CD8-positive, alpha-beta memory T cell (primary cell): ENCODE measurements at regions not wholly inside any gene's neighbourhood (a gene's known extent, or its start where the extent isn't known, plus 50 kb on each side); places are given as distances from the start of the nearest gene placed in this dataset.
"Not testable (repeated sequence)": the region's sequence is repeated elsewhere in the genome, so short reads cannot be mapped to it uniquely, and the experiment has no call there.

Experiments used
- CTCF ChIA-PET: fragments of 350-600 bp; sonication (Branson Sonifier 250); formaldehyde crosslinking; loops from one replicate; lab custom pipeline; 2021; ENCODE audit warnings: antibody characterized with exemption; lab: Charles Lee
- POLR2A ChIA-PET: fragments of 350-600 bp; sonication (Branson Sonifier 250); formaldehyde crosslinking; loops from one replicate; lab custom pipeline; 2021; ENCODE audit warnings: antibody characterized with exemption; lab: Charles Lee
- DNase-seq, 5 donors: peaks; one replicate each; pipeline versions ENCODE4 v3.0.0 to v3.0.0-alpha.2; 2020 to 2022; ENCODE audit warnings: mixed read lengths in 1 of 5
- H3K27ac ChIP-seq: one replicate; pipeline ENCODE4 v1.7.0; 2013; ENCODE audit warnings: low read depth, mild to moderate bottlenecking, low read length, moderate library complexity
- H3K27me3 ChIP-seq: 2 replicates; pipeline ENCODE4 v1.7.0; 2013; ENCODE audit warnings: low read length, mild to moderate bottlenecking; ENCODE audit not compliant: insufficient read depth, poor library complexity, severe bottlenecking
- H3K36me3 ChIP-seq: 2 replicates; pipeline ENCODE4 v1.7.0; 2013; ENCODE audit warnings: mild to moderate bottlenecking, low read length, moderate library complexity; ENCODE audit not compliant: insufficient read depth
- H3K4me1 ChIP-seq: 2 replicates; pipeline ENCODE4 v1.7.0; 2013; ENCODE audit warnings: mild to moderate bottlenecking, low read length, moderate library complexity; ENCODE audit not compliant: insufficient read depth
- H3K4me3 ChIP-seq: 2 replicates; pipeline ENCODE4 v1.7.0; 2013; ENCODE audit warnings: mild to moderate bottlenecking, low read length
- H3K9me3 ChIP-seq: 2 replicates; pipeline ENCODE4 v1.7.0; 2013; ENCODE audit warnings: mild to moderate bottlenecking, low read length
- H3K27ac Mint-ChIP-seq, 8 donors: one replicate each; pipeline ENCODE4 v1.8.0; 2020 to 2021; ENCODE audit warnings: mixed read lengths in 8 of 8, mild to moderate bottlenecking in 6 of 8, inconsistent platforms in 3 of 8, moderate library complexity in 3 of 8
- H3K27me3 Mint-ChIP-seq, 2 donors: one replicate each; pipeline ENCODE4 v1.8.0; 2020 to 2021; ENCODE audit warnings: mixed read lengths in 2 of 2, mild to moderate bottlenecking in 1 of 2, moderate library complexity in 1 of 2
- H3K36me3 Mint-ChIP-seq, 3 donors: one replicate each; pipeline ENCODE4 v1.8.0; 2020 to 2021; ENCODE audit warnings: mixed read lengths in 3 of 3, inconsistent platforms in 1 of 3, mild to moderate bottlenecking in 1 of 3
- H3K4me1 Mint-ChIP-seq, 3 donors: one replicate each; pipeline ENCODE4 v1.8.0; 2020 to 2021; ENCODE audit warnings: mixed read lengths in 3 of 3, inconsistent platforms in 1 of 3, mild to moderate bottlenecking in 1 of 3
- H3K4me3 Mint-ChIP-seq, 7 donors: one replicate each; pipeline ENCODE4 v1.8.0; 2020 to 2021; ENCODE audit warnings: mixed read lengths in 7 of 7, mild to moderate bottlenecking in 6 of 7, moderate library complexity in 4 of 7, inconsistent platforms in 2 of 7
- H3K9me3 Mint-ChIP-seq, 5 donors: one replicate each; pipeline ENCODE4 v1.8.0; 2020 to 2022; ENCODE audit warnings: mixed read lengths in 5 of 5, mild to moderate bottlenecking in 3 of 5, moderate library complexity in 2 of 5, inconsistent platforms in 1 of 5

- H3K27me3 ChIP-seq = no peaks in the 10 kb centered on the region
- no peaks in the 10 kb centered on the region for H3K4me1 ChIP-seq
- H3K36me3 ChIP-seq = no peaks in the 10 kb centered on the region
- H3K36me3 Mint-ChIP-seq = no peaks in the 10 kb centered on the region
- no peak overlapping the region for H3K4me3 Mint-ChIP-seq
- H3K27me3 Mint-ChIP-seq = no peaks in the 10 kb centered on the region
- ChIA-PET POLR2A (no interaction called here), CTCF (no interaction called here)
- no peaks in the 10 kb centered on the region for H3K4me1 Mint-ChIP-seq
- no peak overlapping the region for H3K27ac ChIP-seq
- H3K9me3 ChIP-seq = no peaks in the 10 kb centered on the region
- H3K4me3 ChIP-seq = no peak overlapping the region
- no peak for DNase-seq
- H3K9me3 Mint-ChIP-seq = peaks cover 3 to 24% (median 20%) of the 10 kb centered on the region in 5 donors
- no peak overlapping the region for H3K27ac Mint-ChIP-seq
These were observed 1419.8 kb downstream of the ADGRL3 start for GRCh38 chr4:62619971-62620370.

- Histone ChIP-seq H3K36me3 (no peaks in the 10 kb centered on the region), H3K27ac (no peak overlapping the region), H3K4me1 (no peaks in the 10 kb centered on the region), H3K27me3 (no peaks in the 10 kb centered on the region), H3K4me3 (no peak overlapping the region), H3K9me3 (no peaks in the 10 kb centered on the region)
- Mint-ChIP-seq H3K27me3 (no peaks in the 10 kb centered on the region), H3K4me1 (no peaks in the 10 kb centered on the region), H3K9me3 (peaks cover 6 to 26% (median 20%) of the 10 kb centered on the region in 5 donors), H3K4me3 (no peak overlapping the region), H3K36me3 (no peaks in the 10 kb centered on the region), H3K27ac (no peak overlapping the region)
- ChIA-PET POLR2A (no interaction called here), CTCF (no interaction called here)
- DNase-seq = no peak
These were observed 1417.9 kb downstream of the ADGRL3 start for GRCh38 chr4:62618042-62618441.

GRCh38 chr4:62601737-62602136, 1401.6 kb downstream of the ADGRL3 start:
- Histone ChIP-seq H3K4me1 (no peaks in the 10 kb centered on the region), H3K9me3 (no peaks in the 10 kb centered on the region), H3K27ac (no peak overlapping the region), H3K27me3 (no peaks in the 10 kb centered on the region), H3K4me3 (no peak overlapping the region), H3K36me3 (no peaks in the 10 kb centered on the region)
- Mint-ChIP-seq H3K4me1 (no peaks in the 10 kb centered on the region), H3K36me3 (no peaks in the 10 kb centered on the region), H3K27ac (no peak overlapping the region), H3K27me3 (no peaks in the 10 kb centered on the region), H3K9me3 (peaks cover 3 to 9% (median 5%) of the 10 kb centered on the region in 5 donors), H3K4me3 (no peak overlapping the region)
- CTCF ChIA-PET = no interaction called here
- POLR2A ChIA-PET = no interaction called here
- no peak for DNase-seq

- H3K4me3 ChIP-seq, H3K27me3 ChIP-seq, H3K4me1 Mint-ChIP-seq, DNase-seq, H3K4me1 ChIP-seq, CTCF ChIA-PET, H3K36me3 Mint-ChIP-seq, H3K27ac ChIP-seq, POLR2A ChIA-PET, H3K36me3 ChIP-seq, H3K4me3 Mint-ChIP-seq, H3K9me3 ChIP-seq, H3K27ac Mint-ChIP-seq, H3K27me3 Mint-ChIP-seq: not testable (repeated sequence)
- H3K9me3 Mint-ChIP-seq = peaks cover 4 to 31% (median 5%) of the 10 kb centered on the region in 5 donors
These were observed 1395.1 kb downstream of the ADGRL3 start for GRCh38 chr4:62595265-62595664.

- POLR2A ChIA-PET = no interaction called here
- no peaks in the 10 kb centered on the region for H3K36me3 ChIP-seq
- no peak overlapping the region for H3K27ac Mint-ChIP-seq
- H3K9me3 Mint-ChIP-seq = peaks cover 5 to 32% (median 14%) of the 10 kb centered on the region in 5 donors
- DNase-seq = no peak
- no peak overlapping the region for H3K27ac ChIP-seq
- H3K4me3 ChIP-seq = no peak overlapping the region
- H3K4me1 Mint-ChIP-seq = no peaks in the 10 kb centered on the region
- H3K36me3 Mint-ChIP-seq = no peaks in the 10 kb centered on the region
- no peaks in the 10 kb centered on the region for H3K9me3 ChIP-seq
- H3K4me1 ChIP-seq = no peaks in the 10 kb centered on the region
- no peak overlapping the region for H3K4me3 Mint-ChIP-seq
- H3K27me3 ChIP-seq = no peaks in the 10 kb centered on the region
- CTCF ChIA-PET = no interaction called here
- no peaks in the 10 kb centered on the region for H3K27me3 Mint-ChIP-seq
These were observed 1391.6 kb downstream of the ADGRL3 start for GRCh38 chr4:62591756-62592155.

GRCh38 chr4:62588671-62589070, 1388.5 kb downstream of the ADGRL3 start:
- Histone ChIP-seq H3K27me3 (no peaks in the 10 kb centered on the region), H3K27ac (no peak overlapping the region), H3K4me1 (no peaks in the 10 kb centered on the region), H3K36me3 (no peaks in the 10 kb centered on the region), H3K9me3 (no peaks in the 10 kb centered on the region), H3K4me3 (no peak overlapping the region)
- no peak overlapping the region for H3K4me3 Mint-ChIP-seq
- no peaks in the 10 kb centered on the region for H3K4me1 Mint-ChIP-seq
- CTCF ChIA-PET = no interaction called here
- H3K27ac Mint-ChIP-seq = no peak overlapping the region
- H3K9me3 Mint-ChIP-seq = peaks cover 6 to 23% (median 18%) of the 10 kb centered on the region in 5 donors
- no peaks in the 10 kb centered on the region for H3K36me3 Mint-ChIP-seq
- POLR2A ChIA-PET = no interaction called here
- no peak for DNase-seq
- H3K27me3 Mint-ChIP-seq = no peaks in the 10 kb centered on the region

- H3K27ac ChIP-seq = no peak overlapping the region
- ChIA-PET CTCF (no interaction called here), POLR2A (no interaction called here)
- H3K36me3 ChIP-seq = no peaks in the 10 kb centered on the region
- no peak for DNase-seq
- H3K36me3 Mint-ChIP-seq = no peaks in the 10 kb centered on the region
- H3K4me1 ChIP-seq = no peaks in the 10 kb centered on the region
- peaks cover 10 to 29% (median 18%) of the 10 kb centered on the region in 5 donors for H3K9me3 Mint-ChIP-seq
- no peaks in the 10 kb centered on the region for H3K27me3 Mint-ChIP-seq
- no peaks in the 10 kb centered on the region for H3K9me3 ChIP-seq
- no peaks in the 10 kb centered on the region for H3K27me3 ChIP-seq
- H3K4me3 ChIP-seq = no peak overlapping the region
- H3K4me1 Mint-ChIP-seq = no peaks in the 10 kb centered on the region
- H3K27ac Mint-ChIP-seq = no peak overlapping the region
- no peak overlapping the region for H3K4me3 Mint-ChIP-seq
These were observed 1371.4 kb downstream of the ADGRL3 start for GRCh38 chr4:62571494-62571893.

- no peaks in the 10 kb centered on the region for H3K4me1 Mint-ChIP-seq
- peaks cover 4 to 36% (median 16%) of the 10 kb centered on the region in 5 donors for H3K9me3 Mint-ChIP-seq
- Histone ChIP-seq H3K9me3 (no peaks in the 10 kb centered on the region), H3K4me1 (no peaks in the 10 kb centered on the region), H3K27ac (no peak overlapping the region), H3K27me3 (no peaks in the 10 kb centered on the region), H3K4me3 (no peak overlapping the region), H3K36me3 (no peaks in the 10 kb centered on the region)
- H3K27me3 Mint-ChIP-seq = no peaks in the 10 kb centered on the region
- CTCF ChIA-PET = no interaction called here
- H3K36me3 Mint-ChIP-seq = no peaks in the 10 kb centered on the region
- POLR2A ChIA-PET = no interaction called here
- no peak overlapping the region for H3K27ac Mint-ChIP-seq
- DNase-seq = no peak
- H3K4me3 Mint-ChIP-seq = no peak overlapping the region
These were observed 1360.7 kb downstream of the ADGRL3 start for GRCh38 chr4:62560858-62561257.

- no peaks in the 10 kb centered on the region for H3K27me3 Mint-ChIP-seq
- ChIA-PET POLR2A (no interaction called here), CTCF (interaction anchor here (0.7 kb wide), 1 partner anchor 462 kb away, joined by 3 read pairs; no protein-coding TSS in a partner anchor)
- H3K27ac Mint-ChIP-seq = no peak overlapping the region
- peaks cover 3 to 44% (median 16%) of the 10 kb centered on the region in 5 donors for H3K9me3 Mint-ChIP-seq
- Histone ChIP-seq H3K9me3 (no peaks in the 10 kb centered on the region), H3K4me3 (no peak overlapping the region), H3K36me3 (no peaks in the 10 kb centered on the region), H3K27ac (no peak overlapping the region), H3K4me1 (no peaks in the 10 kb centered on the region), H3K27me3 (no peaks in the 10 kb centered on the region)
- H3K4me1 Mint-ChIP-seq = no peaks in the 10 kb centered on the region
- no peaks in the 10 kb centered on the region for H3K36me3 Mint-ChIP-seq
- H3K4me3 Mint-ChIP-seq = no peak overlapping the region
- no peak for DNase-seq
These were observed 1350.0 kb downstream of the ADGRL3 start for GRCh38 chr4:62550121-62550520.
